ENCODE measurements at regions not wholly inside any gene's neighbourhood (a gene's known extent, or its start where the extent isn't known, plus 50 kb on each side); places are given as distances from the start of the nearest gene placed in this dataset.

- no peaks in the 10 kb centered on the region for H3K36me3 ChIP-seq (ENCODE audit: control insufficient read depth, insufficient read depth, low read length)
- no peak overlapping the region for H2AK9ac ChIP-seq (replicated peaks; ENCODE audit: low read depth, low read length, poor library complexity)
- H3K23ac ChIP-seq (ENCODE audit: low read depth, low read length) = no peak overlapping the region
- no peak overlapping the region for H3K14ac ChIP-seq (replicated peaks; ENCODE audit: low read depth, low read length)
- no peak overlapping the region for H2BK120ac ChIP-seq (ENCODE audit: low read depth, low read length)
- no peak overlapping the region for H4K5ac ChIP-seq (ENCODE audit: low read depth, low read length)
- dilution Hi-C loops (cut with HindIII; ENCODE audit: low sequenced_read_pairs, unreplicated experiment) (no loop called here), in situ Hi-C loops (cut with MboI; ENCODE audit: low sequenced_read_pairs) (loop anchor here (25.0 kb wide), 1 partner anchor 101 kb away; no protein-coding TSS in a partner anchor), intact Hi-C loops (cut with micrococcal nuclease) (no loop called here)
- ATAC-seq (ENCODE audit: low read depth) (no peak), DNase-seq (no peak)
- no peak overlapping the region for H4K91ac ChIP-seq (ENCODE audit: insufficient read depth, low read depth, low read length)
- no peaks in the 10 kb centered on the region for H3K4me1 ChIP-seq (ENCODE audit: control insufficient read depth, insufficient read depth, low read length)
- ChIA-PET CTCF (no interaction called here), POLR2A (ENCODE audit: unreplicated experiment) (no interaction called here)
- H2BK5ac ChIP-seq (ENCODE audit: low read depth, low read length, poor library complexity, severe bottlenecking) = no peak overlapping the region
- no peak overlapping the region for H4K8ac ChIP-seq (ENCODE audit: low read depth in 2 of 2, low read length in 2 of 2)
- H3K79me1 ChIP-seq (ENCODE audit: low read depth in 1 of 2, low read length in 2 of 2) = no peaks in the 10 kb centered on the region
- H3K9me3 ChIP-seq (ENCODE audit: control insufficient read depth, insufficient read depth, low read length) = no peaks in the 10 kb centered on the region
- 0% methylated on average over 1 of the region's 2 CpGs; no CpG with 5 or more reads in 1 of the 2 experiments for WGBS, 2 experiments (ENCODE audit: extremely low coverage in 2 of 2, insufficient read length in 1 of 2)
- no peak overlapping the region for H3K18ac ChIP-seq (ENCODE audit: low read depth, low read length)
- H3K9me1 ChIP-seq (ENCODE audit: insufficient read depth, low read length) = no peaks in the 10 kb centered on the region
- no peak overlapping the region for H3K4me3 ChIP-seq (ENCODE audit: insufficient read depth, low read depth, low read length)
- H2BK15ac ChIP-seq (ENCODE audit: low read depth, low read length) = no peak overlapping the region
- H2BK20ac ChIP-seq (ENCODE audit: low read depth, low read length) = no peak overlapping the region
- H3K27ac ChIP-seq (ENCODE audit: insufficient read depth, low read length) = no peak overlapping the region
- H4K20me1 ChIP-seq (ENCODE audit: insufficient read depth, low read length) = no peaks in the 10 kb centered on the region
- H2AK5ac ChIP-seq (ENCODE audit: low read depth, low read length) = no peak overlapping the region
- no TSS peak for BruUV-seq (replicated peaks)
- H3K56ac ChIP-seq (ENCODE audit: extremely low read depth, insufficient read depth, low read length) = no peak overlapping the region
- H2AFZ ChIP-seq (replicated peaks; ENCODE audit: low read length, poor library complexity) = no peak overlapping the region
- H3K27me3 ChIP-seq (ENCODE audit: control insufficient read depth, insufficient read depth, low read length) = no peaks in the 10 kb centered on the region
- H3K9ac ChIP-seq (ENCODE audit: low read depth, low read length) = no peak overlapping the region
- TF ChIP-seq MXI1 (IDR thresholded peaks at IDR 0.05; ENCODE audit: borderline replicate concordance, low read depth, low read length) = no peak
- no peak for TF ChIP-seq CHD1 (IDR thresholded peaks at IDR 0.05; ENCODE audit: low read depth, low read length)
- no peak for TF ChIP-seq RCOR1 (IDR thresholded peaks at IDR 0.05; ENCODE audit: insufficient replicate concordance, low read length)
- TF ChIP-seq FOS (IDR thresholded peaks at IDR 0.05; ENCODE audit: low read depth, low read length) = no peak
- TF ChIP-seq SMC3 (IDR thresholded peaks at IDR 0.05; ENCODE audit: low read depth, low read length) = no peak
- TF ChIP-seq MAFK (IDR thresholded peaks at IDR 0.05; ENCODE audit: low read depth, low read length) = no peak
- TF ChIP-seq POLR2A (IDR thresholded peaks at IDR 0.05; ENCODE audit: low read depth, low read length) = no peak
- no peak for TF ChIP-seq BHLHE40 (IDR thresholded peaks at IDR 0.05; ENCODE audit: low read depth, low read length)
- TF ChIP-seq USF2 (IDR thresholded peaks at IDR 0.05; ENCODE audit: low read depth, low read length) = no peak
- TF ChIP-seq CTCF (conservative IDR thresholded peaks at IDR 0.05; ENCODE audit: low read depth, low read length) = no peak
- TF ChIP-seq ELK1 (IDR thresholded peaks at IDR 0.05; ENCODE audit: borderline replicate concordance, low read depth, low read length) = no peak
- TF ChIP-seq MAZ (IDR thresholded peaks at IDR 0.05; ENCODE audit: borderline replicate concordance, low read depth, low read length) = no peak
- TF ChIP-seq RAD21 (IDR thresholded peaks at IDR 0.05; ENCODE audit: low read length) = no peak
- no peak for TF ChIP-seq CEBPB (IDR thresholded peaks at IDR 0.05; ENCODE audit: low read depth, low read length)
- H3K4me2 ChIP-seq (ENCODE audit: low read depth, low read length) = no peak overlapping the region
- no peak overlapping the region for H3K4ac ChIP-seq (ENCODE audit: low read depth, low read length)
These were observed 222.7 kb upstream of the ACO1 start for GRCh38 chr9:32161720-32162119.
